K562 (cell line): ENCODE measurements at regions not wholly inside any gene's neighbourhood (a gene's known extent, or its start where the extent isn't known, plus 50 kb on each side); places are given as distances from the start of the nearest gene placed in this dataset.
A peak's percentile ranks its signal among the peaks of the same experiment; 100 is the strongest.

ENCODE experiments used
- BDP1 ChIP-seq: IDR thresholded peaks from 3 replicates; pipeline ENCODE4 v1.6.1; 2011; ENCODE audit not compliant: insufficient read length, insufficient read depth
- CHCHD3 ChIP-seq: fragments of 250-450 bp; sonication (Bioruptor Pico); IDR thresholded peaks from 2 replicates; pipeline ENCODE4 v2.1.2; 2022; ENCODE audit warnings: mild to moderate bottlenecking
- CREBBP ChIP-seq: IDR thresholded peaks from one replicate; pipeline ENCODE4 v1.6.1; 2012; ENCODE audit warnings: low read depth, mild to moderate bottlenecking, control low read depth, inconsistent platforms, low read length
- FOSL1 ChIP-seq: fragments of 200-800 bp; sonication (Bioruptor generic); conservative IDR thresholded peaks from 2 replicates; pipeline ENCODE4 v1.6.1; 2016; ENCODE audit warnings: missing genetic modification characterization, missing compliant biosample characterization
- KLF6 ChIP-seq: fragments of 250-450 bp; sonication (Bioruptor Pico); IDR thresholded peaks from 2 replicates; pipeline ENCODE4 v1.4.0; 2020; ENCODE audit warnings: mild to moderate bottlenecking, moderate library complexity, borderline replicate concordance
- MXI1 ChIP-seq: IDR thresholded peaks from 2 replicates; pipeline ENCODE4 v1.6.1; 2011; ENCODE audit warnings: low read depth, mild to moderate bottlenecking, improper control_type of control experiment, low read length
- RBM17 ChIP-seq: fragments of 200-400 bp; formaldehyde crosslinking; IDR thresholded peaks from 2 replicates; pipeline ENCODE4 v1.6.1; 2017; ENCODE audit warnings: low read depth, mild to moderate bottlenecking, low read length, borderline replicate concordance
- RFX5 ChIP-seq: IDR thresholded peaks from 2 replicates; pipeline ENCODE4 v1.6.1; 2011; ENCODE audit warnings: low read depth, mild to moderate bottlenecking, improper control_type of control experiment, low read length
- RHOXF2B ChIP-seq: fragments of 250-450 bp; sonication (Bioruptor Pico); conservative IDR thresholded peaks from 2 replicates; pipeline ENCODE4 v1.5.1; 2021
- SMAD2 ChIP-seq: fragments of 150-350 bp; IDR thresholded peaks from 2 replicates; pipeline ENCODE4 v1.6.1; 2014; ENCODE audit warnings: low read depth, mild to moderate bottlenecking, low read length
- SNIP1 ChIP-seq: fragments of 450-650 bp; IDR thresholded peaks from 2 replicates; pipeline ENCODE4 v1.7.1; 2017; ENCODE audit warnings: low read depth, mild to moderate bottlenecking
- SRSF9 ChIP-seq: fragments of 200-400 bp; formaldehyde crosslinking; IDR thresholded peaks from 2 replicates; pipeline ENCODE4 v1.6.1; 2017; ENCODE audit warnings: low read depth, low read length, borderline replicate concordance
- STAT5B ChIP-seq: fragments of 250-450 bp; sonication (Bioruptor Pico); IDR thresholded peaks from 2 replicates; pipeline ENCODE4 v1.8.0; 2021; ENCODE audit warnings: mild to moderate bottlenecking, inconsistent platforms
- TBP ChIP-seq: optimal IDR thresholded peaks from 2 replicates; pipeline ENCODE3; 2011; ENCODE audit warnings: low read depth, low read length, improper control_type of control experiment
- ZC3H11A ChIP-seq: IDR thresholded peaks from 2 replicates; pipeline ENCODE4 v1.6.1; 2012; ENCODE audit warnings: low read depth, low read length, improper control_type of control experiment
- ZNF143 ChIP-seq: sonication (generic); formaldehyde crosslinking; IDR thresholded peaks from 2 replicates; pipeline ENCODE4 v1.9.0; 2022; ENCODE audit warnings: mild to moderate bottlenecking, missing genetic modification reagents
- ZNF23 ChIP-seq: fragments of 250-450 bp; sonication (Bioruptor Pico); IDR thresholded peaks from 2 replicates; pipeline ENCODE4 v1.4.0; 2020; ENCODE audit warnings: mild to moderate bottlenecking
- ZNF282 ChIP-seq: sonication (generic); formaldehyde crosslinking; IDR thresholded peaks from 2 replicates; pipeline ENCODE4 v1.8.1; 2023; ENCODE audit warnings: missing genetic modification reagents
- ZNF76 ChIP-seq: fragments of 250-450 bp; sonication (Bioruptor Pico); IDR thresholded peaks from 2 replicates; pipeline ENCODE4 v1.4.0; 2020; ENCODE audit warnings: mild to moderate bottlenecking, moderate library complexity, borderline replicate concordance
- ZNF785 ChIP-seq: fragments of 250-450 bp; sonication (Bioruptor Pico); IDR thresholded peaks from 2 replicates; pipeline ENCODE4 v1.4.0; 2020; ENCODE audit warnings: mild to moderate bottlenecking
- TF ChIP-seq, protein P1 (sequence below): sonication (generic); formaldehyde crosslinking; IDR thresholded peaks from 2 replicates; pipeline ENCODE4 v1.8.0; 2023; ENCODE audit warnings: mild to moderate bottlenecking, missing genetic modification reagents
- TF ChIP-seq, protein P2 (sequence below): sonication (generic); formaldehyde crosslinking; IDR thresholded peaks from 2 replicates; pipeline ENCODE4 v1.8.0; 2022; ENCODE audit warnings: mild to moderate bottlenecking, missing genetic modification reagents
- TF ChIP-seq, protein P3 (sequence below): fragments of 450-650 bp; IDR thresholded peaks from one replicate; pipeline ENCODE4 v1.6.1; 2018; ENCODE audit warnings: mild to moderate bottlenecking, moderate library complexity; ENCODE audit not compliant: partially characterized antibody

DNA sequence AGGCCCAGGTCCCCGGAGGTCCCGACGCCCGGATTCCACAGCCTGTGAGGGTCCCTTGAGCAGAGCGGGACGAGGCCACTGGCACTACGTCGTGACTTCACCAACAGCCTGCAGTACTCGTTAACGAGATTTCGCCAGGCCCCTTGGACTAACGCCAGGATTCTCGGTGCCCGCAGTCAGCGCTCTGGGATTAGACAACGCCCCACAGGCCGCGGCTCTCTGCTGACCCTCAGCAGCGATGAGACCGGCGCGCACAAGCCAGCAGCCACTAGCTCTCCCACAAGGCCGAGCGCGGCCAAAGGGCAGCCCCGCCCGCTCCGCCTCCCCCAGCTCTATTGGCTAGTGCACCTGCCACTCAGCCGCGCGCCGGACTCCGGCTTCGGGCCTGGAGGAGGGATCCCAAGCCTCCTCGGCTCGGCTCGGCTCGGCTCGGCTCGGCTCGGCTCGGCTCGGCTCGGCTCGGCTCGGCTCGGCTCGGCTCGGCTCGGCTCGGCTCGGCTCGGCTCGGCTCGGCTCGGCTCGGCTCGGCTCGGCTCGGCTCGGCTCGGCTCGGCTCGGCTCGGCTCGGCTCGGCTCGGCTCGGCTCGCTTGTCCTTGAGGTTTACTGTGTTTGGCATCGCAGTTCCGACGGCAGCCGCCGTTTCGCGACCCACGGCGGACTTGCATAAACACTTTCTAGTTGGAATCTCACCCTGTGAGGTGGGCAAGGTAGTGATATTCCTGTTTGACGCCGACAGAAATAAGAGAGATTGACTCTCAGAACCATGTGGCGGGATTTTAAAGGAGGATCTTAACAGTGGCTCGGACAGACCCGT lies 231.7 kb upstream of the SERP2 start (continued):
- TF ChIP-seq, protein P1, sequence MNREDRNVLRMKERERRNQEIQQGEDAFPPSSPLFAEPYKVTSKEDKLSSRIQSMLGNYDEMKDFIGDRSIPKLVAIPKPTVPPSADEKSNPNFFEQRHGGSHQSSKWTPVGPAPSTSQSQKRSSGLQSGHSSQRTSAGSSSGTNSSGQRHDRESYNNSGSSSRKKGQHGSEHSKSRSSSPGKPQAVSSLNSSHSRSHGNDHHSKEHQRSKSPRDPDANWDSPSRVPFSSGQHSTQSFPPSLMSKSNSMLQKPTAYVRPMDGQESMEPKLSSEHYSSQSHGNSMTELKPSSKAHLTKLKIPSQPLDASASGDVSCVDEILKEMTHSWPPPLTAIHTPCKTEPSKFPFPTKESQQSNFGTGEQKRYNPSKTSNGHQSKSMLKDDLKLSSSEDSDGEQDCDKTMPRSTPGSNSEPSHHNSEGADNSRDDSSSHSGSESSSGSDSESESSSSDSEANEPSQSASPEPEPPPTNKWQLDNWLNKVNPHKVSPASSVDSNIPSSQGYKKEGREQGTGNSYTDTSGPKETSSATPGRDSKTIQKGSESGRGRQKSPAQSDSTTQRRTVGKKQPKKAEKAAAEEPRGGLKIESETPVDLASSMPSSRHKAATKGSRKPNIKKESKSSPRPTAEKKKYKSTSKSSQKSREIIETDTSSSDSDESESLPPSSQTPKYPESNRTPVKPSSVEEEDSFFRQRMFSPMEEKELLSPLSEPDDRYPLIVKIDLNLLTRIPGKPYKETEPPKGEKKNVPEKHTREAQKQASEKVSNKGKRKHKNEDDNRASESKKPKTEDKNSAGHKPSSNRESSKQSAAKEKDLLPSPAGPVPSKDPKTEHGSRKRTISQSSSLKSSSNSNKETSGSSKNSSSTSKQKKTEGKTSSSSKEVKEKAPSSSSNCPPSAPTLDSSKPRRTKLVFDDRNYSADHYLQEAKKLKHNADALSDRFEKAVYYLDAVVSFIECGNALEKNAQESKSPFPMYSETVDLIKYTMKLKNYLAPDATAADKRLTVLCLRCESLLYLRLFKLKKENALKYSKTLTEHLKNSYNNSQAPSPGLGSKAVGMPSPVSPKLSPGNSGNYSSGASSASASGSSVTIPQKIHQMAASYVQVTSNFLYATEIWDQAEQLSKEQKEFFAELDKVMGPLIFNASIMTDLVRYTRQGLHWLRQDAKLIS (CRISPR knock-in tag), result no peak
- TF ChIP-seq ZNF76 (CRISPR knock-in tag), result no peak
- no peak for TF ChIP-seq BDP1
- TF ChIP-seq RFX5, result no peak
- peak; percentile 52 for TF ChIP-seq TBP
- TF ChIP-seq SMAD2, result no peak
- no peak for TF ChIP-seq RHOXF2B (CRISPR knock-in tag)
- no peak for TF ChIP-seq SRSF9
- no peak for TF ChIP-seq RBM17
- no peak for TF ChIP-seq FOSL1 (tag)
- TF ChIP-seq ZNF143, result peak; percentile 69
- TF ChIP-seq MXI1, result no peak
- TF ChIP-seq ZNF785 (CRISPR knock-in tag), result no peak
- peak; percentile 74; the same call in 1 of the 2 replicates for TF ChIP-seq SNIP1
- TF ChIP-seq ZNF282 (CRISPR knock-in tag), result no peak
- TF ChIP-seq STAT5B, result no peak
- TF ChIP-seq, protein P2, sequence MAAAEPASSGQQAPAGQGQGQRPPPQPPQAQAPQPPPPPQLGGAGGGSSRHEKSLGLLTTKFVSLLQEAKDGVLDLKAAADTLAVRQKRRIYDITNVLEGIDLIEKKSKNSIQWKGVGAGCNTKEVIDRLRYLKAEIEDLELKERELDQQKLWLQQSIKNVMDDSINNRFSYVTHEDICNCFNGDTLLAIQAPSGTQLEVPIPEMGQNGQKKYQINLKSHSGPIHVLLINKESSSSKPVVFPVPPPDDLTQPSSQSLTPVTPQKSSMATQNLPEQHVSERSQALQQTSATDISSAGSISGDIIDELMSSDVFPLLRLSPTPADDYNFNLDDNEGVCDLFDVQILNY (CRISPR knock-in tag), result no peak
- TF ChIP-seq KLF6 (CRISPR knock-in tag), result no peak
- TF ChIP-seq, protein P3, sequence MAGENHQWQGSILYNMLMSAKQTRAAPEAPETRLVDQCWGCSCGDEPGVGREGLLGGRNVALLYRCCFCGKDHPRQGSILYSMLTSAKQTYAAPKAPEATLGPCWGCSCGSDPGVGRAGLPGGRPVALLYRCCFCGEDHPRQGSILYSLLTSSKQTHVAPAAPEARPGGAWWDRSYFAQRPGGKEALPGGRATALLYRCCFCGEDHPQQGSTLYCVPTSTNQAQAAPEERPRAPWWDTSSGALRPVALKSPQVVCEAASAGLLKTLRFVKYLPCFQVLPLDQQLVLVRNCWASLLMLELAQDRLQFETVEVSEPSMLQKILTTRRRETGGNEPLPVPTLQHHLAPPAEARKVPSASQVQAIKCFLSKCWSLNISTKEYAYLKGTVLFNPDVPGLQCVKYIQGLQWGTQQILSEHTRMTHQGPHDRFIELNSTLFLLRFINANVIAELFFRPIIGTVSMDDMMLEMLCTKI, result no peak
- TF ChIP-seq CHCHD3 (CRISPR knock-in tag), result no peak
- no peak for TF ChIP-seq ZNF23 (CRISPR knock-in tag)
- TF ChIP-seq CREBBP, result no peak
- no peak for TF ChIP-seq ZC3H11A
